OCI-LY1 (cell line): ENCODE measurements at regions not wholly inside any gene's neighbourhood (a gene's known extent, or its start where the extent isn't known, plus 50 kb on each side); places are given as distances from the start of the nearest gene placed in this dataset.
A peak's percentile ranks its signal among the peaks of the same experiment; 100 is the strongest.

Experiments used
- H2AFZ ChIP-seq: fragments of 200-600 bp; sonication (generic), shearing (Covaris generic); 2 replicates; pipeline ENCODE4 v1.6.0; 2014; ENCODE audit warnings: antibody characterized with exemption, mild to moderate bottlenecking, low read length
- H3F3A ChIP-seq: fragments of 200-600 bp; sonication (generic), shearing (Covaris generic); 2 replicates; pipeline ENCODE4 v1.6.0; 2014; ENCODE audit warnings: mild to moderate bottlenecking, antibody characterized with exemption, low read length, moderate library complexity; ENCODE audit not compliant: insufficient read depth
- H3K27ac ChIP-seq: fragments of 200-600 bp; sonication (generic); 2 replicates; pipeline ENCODE4 v1.5.1; 2014; ENCODE audit warnings: low read length, mixed run types, mild to moderate bottlenecking, low read depth; ENCODE audit not compliant: poor library complexity, severe bottlenecking
- H3K27me3 ChIP-seq: fragments of 200-600 bp; sonication (generic); 2 replicates; pipeline ENCODE4 v1.6.0; 2014; ENCODE audit warnings: antibody characterized with exemption, mild to moderate bottlenecking, low read length, moderate library complexity; ENCODE audit not compliant: insufficient read depth
- H3K36me3 ChIP-seq: fragments of 200-600 bp; sonication (generic); 2 replicates; pipeline ENCODE4 v1.6.1; 2014; ENCODE audit warnings: mild to moderate bottlenecking, antibody characterized with exemption, low read length, moderate library complexity, mixed read lengths; ENCODE audit not compliant: insufficient read depth
- H3K4me1 ChIP-seq: fragments of 200-600 bp; sonication (generic); 2 replicates; pipeline ENCODE4 v1.5.1; 2014; ENCODE audit warnings: mild to moderate bottlenecking, low read length, moderate library complexity; ENCODE audit not compliant: insufficient read depth, severe bottlenecking
- H3K4me2 ChIP-seq: fragments of 200-600 bp; sonication (generic), shearing (Covaris generic); 2 replicates; pipeline ENCODE4 v1.6.1; 2014; ENCODE audit warnings: low read length
- H3K4me3 ChIP-seq: fragments of 200-600 bp; sonication (generic); 2 replicates; pipeline ENCODE4 v1.5.1; 2014; ENCODE audit warnings: low read length, low read depth, mild to moderate bottlenecking, mixed read lengths; ENCODE audit not compliant: poor library complexity, severe bottlenecking
- H3K79me2 ChIP-seq: fragments of 200-600 bp; shearing (Covaris generic); 2 replicates; pipeline ENCODE4 v1.6.1; 2016; ENCODE audit warnings: mixed run types, low read length, mixed read lengths; ENCODE audit not compliant: insufficient read depth
- H3K9ac ChIP-seq: fragments of 200-600 bp; sonication (generic), shearing (Covaris generic); 2 replicates; pipeline ENCODE4 v1.6.1; 2014; ENCODE audit warnings: mild to moderate bottlenecking, low read length, mixed read lengths
- H3K9me2 ChIP-seq: fragments of 200-600 bp; sonication (generic), shearing (Covaris generic); 2 replicates; pipeline ENCODE4 v1.6.1; 2014; ENCODE audit warnings: low read depth, mild to moderate bottlenecking, low read length, mixed read lengths
- H3K9me3 ChIP-seq: fragments of 200-600 bp; shearing (Covaris generic); 2 replicates; pipeline ENCODE4 v1.6.1; 2014; ENCODE audit warnings: low read length, mixed read lengths
- H4K20me1 ChIP-seq: fragments of 200-600 bp; sonication (generic), shearing (Covaris generic); 2 replicates; pipeline ENCODE4 v1.6.0; 2016; ENCODE audit warnings: mild to moderate bottlenecking, low read length; ENCODE audit not compliant: insufficient read depth
- CTCF ChIP-seq: fragments of 200-600 bp; sonication (generic), shearing (Covaris generic); IDR thresholded peaks from 2 replicates; pipeline ENCODE4 v1.5.1; 2017; ENCODE audit warnings: mild to moderate bottlenecking, antibody characterized with exemption, low read length, moderate library complexity, mixed read lengths
- EZH2 ChIP-seq: fragments of 200-600 bp; sonication (generic), shearing (Covaris generic); IDR thresholded peaks from 2 replicates; pipeline ENCODE4 v1.8.0; 2017; ENCODE audit warnings: borderline replicate concordance, mixed run types, mild to moderate bottlenecking, antibody characterized with exemption, low read length, moderate library complexity, mixed read lengths

GRCh38 chr18:28457784-28458183, 280.9 kb upstream of the CDH2 start:
- no peaks in the 10 kb centered on the region for H4K20me1 ChIP-seq
- no peaks in the 10 kb centered on the region for H3K9me2 ChIP-seq
- no peaks in the 10 kb centered on the region for H3K9me3 ChIP-seq
- H3K9ac ChIP-seq = no peak overlapping the region
- H3K4me1 ChIP-seq = no peaks in the 10 kb centered on the region
- TF ChIP-seq CTCF (no peak), EZH2 (no peak)
- no peaks in the 10 kb centered on the region for H3K36me3 ChIP-seq
- H3K79me2 ChIP-seq = no peaks in the 10 kb centered on the region
- no peak overlapping the region for H3K4me2 ChIP-seq
- H3F3A ChIP-seq = no peaks in the 10 kb centered on the region
- no peaks in the 10 kb centered on the region for H3K27me3 ChIP-seq
- no peak overlapping the region for H3K27ac ChIP-seq
- no peak overlapping the region for H3K4me3 ChIP-seq
- H2AFZ ChIP-seq = no peak overlapping the region

- H3K9me2 ChIP-seq = no peaks in the 10 kb centered on the region
- TF ChIP-seq EZH2 = no peak
- no peak for TF ChIP-seq CTCF
- H3K4me2 ChIP-seq = no peak overlapping the region
- H3K9me3 ChIP-seq = no peaks in the 10 kb centered on the region
- H3K27me3 ChIP-seq = no peaks in the 10 kb centered on the region
- H2AFZ ChIP-seq = no peak overlapping the region
- no peaks in the 10 kb centered on the region for H4K20me1 ChIP-seq
- no peaks in the 10 kb centered on the region for H3K36me3 ChIP-seq
- no peak overlapping the region for H3K4me3 ChIP-seq
- H3F3A ChIP-seq = no peaks in the 10 kb centered on the region
- H3K79me2 ChIP-seq = no peaks in the 10 kb centered on the region
- no peak overlapping the region for H3K9ac ChIP-seq
- no peak overlapping the region for H3K27ac ChIP-seq
- no peaks in the 10 kb centered on the region for H3K4me1 ChIP-seq
These were observed 279.0 kb upstream of the CDH2 start for GRCh38 chr18:28455971-28456370.

- Histone ChIP-seq H3K4me2 (no peak overlapping the region), H3K79me2 (no peaks in the 10 kb centered on the region), H3K36me3 (no peaks in the 10 kb centered on the region), H3K27ac (no peak overlapping the region), H3K9me3 (no peaks in the 10 kb centered on the region), H2AFZ (no peak overlapping the region), H3K9ac (no peak overlapping the region), H3K4me1 (no peaks in the 10 kb centered on the region), H3F3A (no peaks in the 10 kb centered on the region), H4K20me1 (no peaks in the 10 kb centered on the region), H3K9me2 (no peaks in the 10 kb centered on the region), H3K27me3 (no peaks in the 10 kb centered on the region), H3K4me3 (no peak overlapping the region)
- peak; percentile 36; the same call in 1 of the 2 replicates for TF ChIP-seq CTCF
- no peak for TF ChIP-seq EZH2
These were observed 262.9 kb upstream of the CDH2 start for GRCh38 chr18:28439870-28440269.
